NCI-H1092 treated with DMSO at 0.1 percent for 48 hours (cell line): ENCODE measurements at regions not wholly inside any gene's neighbourhood (a gene's known extent, or its start where the extent isn't known, plus 50 kb on each side); places are given as distances from the start of the nearest gene placed in this dataset.
"Not testable (repeated sequence)": the region's sequence is repeated elsewhere in the genome, so short reads cannot be mapped to it uniquely, and the experiment has no call there.

Experiments
- DNase-seq: peaks from one replicate; lab custom pipeline; 2025; lab: John Stamatoyannopoulos, UW

DNA sequence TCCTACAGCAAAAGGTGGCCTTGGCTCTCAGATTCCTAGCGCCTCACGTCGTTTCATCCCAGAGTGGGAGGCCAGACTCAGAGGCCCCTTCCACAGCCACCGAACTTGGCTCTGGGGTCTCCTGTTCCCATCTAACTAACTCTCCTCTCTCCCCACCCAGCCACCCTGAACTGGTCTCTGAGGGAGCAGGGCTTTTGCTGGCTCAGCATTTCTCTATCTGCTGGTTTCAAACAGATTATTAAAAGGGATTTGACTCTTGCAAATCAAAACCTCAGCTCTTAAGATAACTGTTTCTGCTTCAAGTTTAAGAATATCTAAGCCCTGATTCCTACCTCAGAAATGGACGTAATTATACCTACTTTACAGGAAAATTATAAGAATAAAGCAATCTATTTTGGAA is 91.0 kb upstream of the ATP1B1 start:
- DNase-seq: no peak

DNA sequence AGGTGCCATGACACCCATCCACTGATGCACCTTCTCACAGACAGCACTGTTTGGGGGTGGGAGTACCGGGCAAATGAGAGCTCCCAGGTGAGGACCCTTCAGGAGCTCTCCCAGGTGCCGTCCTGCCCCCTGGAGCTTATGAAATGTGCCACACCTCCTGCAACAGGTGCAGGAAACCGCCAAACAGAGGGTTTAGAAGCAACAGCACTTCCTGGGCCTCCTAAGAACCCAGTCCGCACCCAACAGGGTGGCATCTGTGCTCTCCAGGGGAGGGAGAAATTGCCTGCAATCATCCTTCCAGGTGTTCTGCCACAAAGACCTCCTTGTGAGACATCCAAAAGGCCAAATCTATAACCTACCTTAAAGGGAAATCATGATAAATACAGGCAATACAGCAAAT is 87.7 kb upstream of the ATP1B1 start:
- no peak for DNase-seq

DNA sequence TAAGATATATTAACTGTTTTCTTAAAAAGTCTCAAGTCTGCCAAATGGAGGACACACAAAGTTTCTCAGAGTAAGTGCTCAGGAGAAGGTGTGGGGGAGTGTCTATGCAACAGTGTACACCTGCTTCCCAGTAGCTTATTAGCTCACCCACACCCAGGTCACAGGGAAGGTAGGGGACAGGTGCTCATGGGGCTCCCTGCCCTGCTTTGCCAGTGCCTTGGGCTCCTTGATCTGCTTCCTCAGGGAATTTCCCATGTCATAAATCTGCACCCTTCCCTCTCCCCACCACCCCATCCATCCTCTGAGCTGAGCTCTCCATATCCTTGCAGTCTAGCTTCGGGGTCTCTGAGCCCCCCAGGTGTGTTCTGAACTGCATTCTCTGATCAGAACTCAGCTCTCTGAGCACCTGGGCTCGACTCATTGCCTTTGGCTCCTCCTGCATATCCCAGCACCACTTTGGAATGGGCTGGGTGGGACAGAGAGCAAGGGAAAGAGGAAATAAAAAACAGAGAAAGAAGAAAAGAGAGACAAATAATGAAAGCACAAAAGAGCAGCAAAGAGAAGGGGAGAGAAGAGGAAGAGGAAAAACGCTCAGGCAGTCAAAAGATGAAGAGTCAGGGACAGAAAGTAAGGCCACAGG is 87.0 kb upstream of the ATP1B1 start:
- DNase-seq: no peak

DNA sequence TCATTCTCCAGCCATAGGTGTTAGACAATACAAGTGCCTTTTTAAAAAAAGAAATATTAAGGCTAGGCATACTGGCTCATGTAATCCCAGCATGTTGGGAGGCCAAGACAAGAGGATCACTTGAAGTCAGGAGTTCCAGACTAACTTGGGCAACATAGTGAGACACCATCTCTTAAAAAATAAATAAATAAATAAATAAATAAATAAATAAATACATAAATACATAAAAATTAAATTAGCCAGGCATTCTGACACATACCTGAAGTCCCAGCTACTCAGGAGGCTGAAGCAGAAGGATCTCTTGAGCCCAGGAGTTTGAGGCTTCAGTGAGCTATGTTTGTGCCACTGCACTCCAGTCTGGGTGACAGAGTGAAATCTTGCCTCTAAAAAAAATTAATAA is 85.8 kb upstream of the ATP1B1 start:
- DNase-seq: no peak

DNA sequence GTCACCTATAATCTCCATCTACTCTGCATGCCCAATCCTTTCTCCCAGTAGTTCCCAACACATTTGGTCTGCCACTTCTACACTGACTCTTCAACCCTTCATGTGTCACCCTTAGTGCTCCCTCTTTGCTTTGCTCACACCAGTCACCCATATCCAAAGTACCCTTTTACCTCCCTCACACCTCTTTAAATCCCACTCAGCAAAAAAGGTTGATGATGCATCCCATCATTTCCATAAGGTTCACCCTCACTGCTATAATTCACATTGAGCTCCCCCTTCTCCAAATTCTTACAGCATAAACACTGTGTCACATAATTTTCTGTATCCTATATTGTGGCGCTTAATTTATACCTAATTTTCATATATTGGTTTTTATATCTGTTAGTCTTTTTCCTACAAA is 83.8 kb upstream of the ATP1B1 start:
- no peak for DNase-seq

DNA sequence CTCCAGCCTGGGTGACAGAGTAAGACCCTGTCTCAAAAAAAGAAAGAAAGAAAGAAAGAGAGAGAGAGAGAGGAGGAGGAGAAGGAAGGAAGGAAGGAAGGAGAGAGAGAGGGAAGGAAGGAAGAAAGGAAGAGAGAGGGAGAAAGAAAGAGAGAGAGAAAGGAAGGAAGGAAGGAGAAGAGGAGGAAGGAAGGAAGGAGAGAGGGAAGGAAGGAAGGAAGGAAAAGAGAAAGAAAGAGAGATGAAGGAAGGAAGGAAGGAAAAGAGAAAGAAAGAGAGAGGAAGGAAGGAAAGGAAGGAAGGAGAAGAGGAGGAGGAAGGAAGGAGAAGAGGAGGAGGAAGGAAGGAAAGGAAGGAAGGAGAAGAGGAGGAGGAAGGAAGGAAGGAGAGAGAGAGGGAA is 82.2 kb upstream of the ATP1B1 start:
- no peak for DNase-seq

DNA sequence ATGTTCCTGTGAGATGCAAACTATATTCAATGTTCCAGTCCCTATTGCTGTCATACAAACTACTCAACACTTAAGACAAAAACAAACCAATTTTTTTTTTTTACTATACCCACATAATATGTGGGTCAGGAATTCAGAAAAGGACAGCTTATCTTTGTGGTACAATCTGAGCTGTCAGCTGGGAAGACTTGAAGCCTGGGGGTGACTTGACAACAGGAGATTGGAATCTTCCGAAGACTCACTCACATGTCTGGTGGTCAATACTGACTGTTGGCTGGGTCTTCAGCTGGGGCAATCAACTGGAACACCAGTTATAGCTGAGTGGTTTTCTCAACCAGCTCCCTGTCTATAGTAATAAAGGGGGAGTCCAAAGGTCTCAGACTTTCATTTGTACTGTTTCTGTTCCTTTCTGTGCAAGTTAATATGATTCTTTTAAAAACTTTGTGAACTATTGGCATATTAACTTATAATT is 81.7 kb upstream of the ATP1B1 start:
- no peak for DNase-seq

DNA sequence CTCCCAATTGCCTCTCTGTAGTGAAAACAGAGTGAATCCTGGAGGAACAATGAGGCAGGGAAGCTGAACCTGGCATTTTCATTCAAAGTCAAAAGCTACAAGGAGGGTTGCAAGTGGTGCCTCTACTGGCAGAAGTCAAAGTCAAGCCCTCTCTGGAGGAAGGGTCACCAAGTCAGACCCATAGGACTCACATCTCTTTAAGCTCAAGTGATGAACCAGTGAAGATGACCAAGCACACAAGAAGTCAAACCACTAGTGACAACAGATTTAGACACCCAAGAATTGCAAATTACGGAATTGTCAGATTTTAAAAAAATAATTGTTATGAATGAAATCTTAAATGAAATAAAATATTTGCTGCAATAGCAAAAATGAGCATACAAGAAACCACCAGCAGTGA is 81.1 kb upstream of the ATP1B1 start:
- no peak for DNase-seq

DNA sequence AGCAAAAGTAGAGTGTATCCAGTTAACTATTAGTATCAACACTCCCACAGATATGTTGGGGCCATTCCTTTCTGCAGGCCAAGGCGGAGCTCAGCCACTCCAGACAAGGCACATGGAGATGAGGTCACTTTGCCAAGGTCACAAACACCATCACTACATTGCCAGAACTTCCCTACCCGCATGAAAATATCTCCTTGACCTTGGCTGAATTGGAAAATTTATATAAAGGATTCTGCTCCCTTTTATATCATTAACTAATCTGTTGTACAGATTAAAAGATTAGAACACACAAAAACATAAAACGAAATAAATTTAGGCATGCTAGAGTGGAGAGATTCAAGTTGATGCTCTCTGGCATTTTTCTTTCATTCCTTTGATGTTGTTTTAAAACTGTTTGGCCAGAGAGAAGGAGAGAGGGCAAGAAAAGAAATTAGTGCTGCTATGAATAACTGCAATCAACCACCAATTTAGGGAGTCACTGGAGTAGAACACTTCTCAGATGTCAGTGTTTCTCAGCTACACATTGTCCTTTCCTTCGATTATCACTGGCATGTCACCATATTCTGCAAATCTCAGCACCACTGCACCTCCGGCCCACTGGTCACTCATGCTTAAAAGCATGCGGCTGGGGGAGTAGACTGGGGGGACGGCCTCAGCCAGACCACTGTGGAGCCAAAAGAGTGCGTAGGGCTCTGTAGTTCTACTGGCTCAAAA is 78.7 kb upstream of the ATP1B1 start:
- DNase-seq: no peak

DNA sequence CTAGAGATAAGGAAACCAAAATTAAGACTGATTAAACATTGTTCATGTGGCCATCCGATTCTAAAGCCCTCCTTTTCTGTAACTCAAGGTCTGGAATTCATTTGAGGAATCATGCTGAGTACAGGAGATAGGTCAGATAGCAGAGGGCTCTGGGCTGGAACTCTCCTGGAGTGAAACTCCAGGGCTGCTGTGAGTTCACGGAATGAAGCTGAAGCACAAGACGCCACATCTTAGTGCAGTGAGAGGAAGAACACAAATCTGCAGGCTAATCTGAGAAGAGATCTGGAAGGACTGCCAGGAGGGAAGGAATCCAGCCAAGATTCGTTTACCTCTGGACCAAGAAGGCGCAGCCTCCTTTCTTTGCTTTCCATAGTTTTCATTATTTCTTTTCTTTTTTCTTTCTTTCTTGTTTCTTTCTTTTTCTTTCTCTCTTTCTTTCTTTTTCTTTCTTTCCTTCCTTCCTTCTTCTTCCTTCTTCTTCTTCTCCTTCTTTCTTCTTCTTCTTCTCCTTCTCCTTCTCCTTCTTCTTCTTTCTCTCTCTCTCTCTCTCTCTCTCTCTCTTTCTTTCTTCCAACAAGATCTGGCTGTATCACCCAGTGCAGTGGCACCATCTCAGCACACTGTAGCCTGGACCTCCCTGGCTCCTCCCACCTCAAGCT is 74.8 kb upstream of the ATP1B1 start:
- no peak for DNase-seq

DNA sequence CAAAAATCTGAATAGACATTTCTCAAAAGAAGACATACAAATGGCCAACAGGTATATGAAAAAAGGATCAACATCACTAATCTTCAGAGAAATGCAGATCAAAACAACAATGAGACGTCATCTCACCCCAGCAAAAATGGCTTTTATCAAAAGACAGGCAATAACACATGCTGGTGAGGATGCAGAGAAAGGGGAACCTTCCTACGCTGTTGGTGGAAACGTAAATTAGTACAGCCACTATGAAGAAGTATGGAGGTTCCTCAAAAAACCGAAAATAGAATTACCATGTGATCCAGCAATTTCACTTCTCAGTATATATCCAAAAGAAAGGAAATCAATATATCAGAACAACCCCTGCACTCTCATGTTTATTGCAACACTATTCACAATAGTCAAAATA is 65.1 kb upstream of the ATP1B1 start:
- DNase-seq: no peak

DNA sequence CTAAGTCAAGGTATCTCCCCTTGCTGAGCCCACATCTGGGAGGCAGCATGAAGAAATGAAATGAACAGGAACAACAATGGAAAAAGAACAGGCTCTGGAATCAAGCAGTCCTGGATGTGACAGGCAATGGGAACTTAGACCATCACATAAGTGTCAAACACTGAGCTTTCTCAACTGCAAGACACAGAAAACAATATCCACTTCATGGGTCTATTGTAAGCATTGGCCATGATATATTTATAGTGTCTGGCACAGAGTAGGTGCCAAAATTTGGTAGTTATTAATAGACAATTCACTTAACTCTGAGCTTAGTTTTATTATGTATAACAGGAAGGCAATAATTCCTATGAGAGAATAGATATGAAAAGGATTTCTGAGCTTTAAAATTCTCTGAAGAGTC is 64.1 kb upstream of the ATP1B1 start:
- DNase-seq: no peak

DNA sequence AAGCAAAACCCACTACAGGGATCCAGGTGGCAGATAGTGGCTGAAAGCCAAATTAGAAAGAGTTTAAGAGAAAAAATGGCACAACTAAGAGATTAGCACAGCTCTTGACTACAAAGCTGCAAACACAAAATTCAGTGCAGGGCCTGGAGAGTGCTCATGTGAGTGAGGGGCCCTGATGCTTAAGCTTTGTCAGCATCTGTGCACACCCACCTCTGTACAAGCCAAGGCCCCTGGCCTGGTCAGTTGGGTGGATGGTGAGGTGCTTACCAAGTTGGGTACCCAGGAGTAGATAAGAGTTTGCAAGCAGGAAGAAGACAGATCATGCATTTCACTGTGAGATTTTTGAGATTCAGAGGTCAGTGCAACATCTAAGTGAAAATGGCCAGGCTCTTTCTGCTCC is 62.7 kb upstream of the ATP1B1 start:
- no peak for DNase-seq

DNA sequence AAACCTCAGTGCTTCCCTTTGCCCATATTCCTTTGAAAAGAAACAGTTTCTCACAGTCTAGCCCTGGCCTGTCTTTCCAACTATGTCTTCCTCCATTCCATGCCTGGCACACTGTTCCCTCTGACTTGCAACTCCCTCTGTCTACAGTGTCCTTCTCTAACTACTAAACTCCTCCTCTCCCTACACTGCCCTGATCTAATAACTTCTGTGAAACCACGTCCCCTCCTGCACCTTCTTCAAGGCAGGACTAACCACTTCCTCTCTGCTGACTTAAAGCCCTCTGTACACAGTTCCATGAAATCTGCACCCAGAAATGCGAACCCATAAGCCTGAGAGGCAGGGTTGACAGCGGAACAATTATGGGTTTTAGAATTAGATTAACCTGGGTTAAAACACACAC is 62.2 kb upstream of the ATP1B1 start:
- no peak for DNase-seq

DNA sequence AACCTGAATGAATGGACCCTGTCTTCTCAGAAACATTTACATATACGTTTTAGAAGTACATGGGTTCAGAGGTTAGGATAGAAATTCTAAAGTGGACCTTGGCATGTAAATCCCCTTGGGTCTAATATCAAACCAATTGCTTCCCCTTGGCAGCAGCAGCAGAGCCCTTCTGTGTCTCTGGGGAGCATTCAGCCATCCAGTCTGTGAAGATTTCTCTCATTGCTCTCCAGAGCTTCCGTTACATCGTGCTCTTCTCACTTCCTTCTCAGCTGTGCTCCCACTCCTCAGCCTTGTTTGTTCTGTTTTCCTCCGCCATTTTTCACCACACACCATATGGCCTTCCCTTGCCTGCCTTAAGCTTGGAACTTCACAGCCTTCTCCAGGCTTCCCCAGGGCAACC is 61.5 kb upstream of the ATP1B1 start:
- DNase-seq: peak; percentile 36

DNA sequence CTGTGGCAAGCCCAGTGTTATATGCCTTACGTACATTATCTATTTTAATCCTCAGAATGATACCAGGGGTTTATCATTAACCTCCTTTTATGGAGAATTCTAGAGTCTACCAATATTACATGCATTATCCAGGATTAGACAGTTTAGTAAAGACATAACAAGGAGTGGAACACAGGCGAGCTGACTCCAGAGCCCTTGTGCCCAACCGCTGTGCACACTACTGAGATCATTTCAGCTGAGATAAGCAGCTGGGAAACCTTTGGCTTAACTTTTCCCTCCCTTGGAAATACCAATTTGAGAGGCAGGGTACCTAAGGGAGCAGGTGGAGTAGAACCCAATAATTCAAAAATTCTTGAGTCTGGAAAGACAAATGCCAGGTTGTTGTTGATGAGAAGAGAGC is 59.8 kb upstream of the ATP1B1 start:
- DNase-seq: no peak

DNA sequence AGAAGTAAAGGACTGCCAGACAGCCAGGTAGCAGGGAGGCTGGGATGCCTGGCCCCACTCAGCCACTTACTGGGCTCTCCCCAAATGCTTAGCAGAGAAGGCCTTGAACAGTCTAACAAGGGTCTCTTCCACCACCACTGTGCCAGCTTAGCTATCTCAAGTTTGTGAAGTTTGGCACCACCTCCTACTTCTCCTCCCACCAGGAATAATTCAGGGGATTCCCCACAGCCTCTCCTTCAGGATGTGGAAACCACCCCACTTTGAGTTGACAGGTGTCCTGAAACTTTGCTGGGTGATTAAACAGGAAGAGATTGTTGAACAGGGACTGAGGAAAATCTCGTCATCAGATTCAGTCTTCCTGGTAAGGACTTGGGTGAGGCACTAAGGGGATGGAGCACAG is 59.4 kb upstream of the ATP1B1 start:
- DNase-seq: no peak

DNA sequence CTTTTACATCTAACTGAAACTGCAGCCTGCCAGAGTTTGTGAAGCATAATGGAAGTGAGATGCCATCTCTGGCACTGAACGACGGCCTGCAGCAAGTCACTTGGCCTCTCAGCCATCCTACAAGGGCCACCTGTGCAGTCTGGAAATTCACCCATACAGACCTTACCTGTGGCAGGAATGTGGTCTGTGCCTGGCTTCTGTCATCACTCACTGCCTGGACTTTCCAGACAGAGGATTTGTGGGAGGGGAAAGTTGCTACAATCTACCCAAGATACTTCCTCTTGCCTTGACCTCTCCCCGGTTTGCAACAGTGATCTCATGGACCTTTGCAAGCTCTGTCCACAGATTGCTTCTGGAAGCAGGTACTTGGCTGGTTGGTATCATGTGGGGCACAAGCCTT is 58.4 kb upstream of the ATP1B1 start:
- DNase-seq: no peak

DNA sequence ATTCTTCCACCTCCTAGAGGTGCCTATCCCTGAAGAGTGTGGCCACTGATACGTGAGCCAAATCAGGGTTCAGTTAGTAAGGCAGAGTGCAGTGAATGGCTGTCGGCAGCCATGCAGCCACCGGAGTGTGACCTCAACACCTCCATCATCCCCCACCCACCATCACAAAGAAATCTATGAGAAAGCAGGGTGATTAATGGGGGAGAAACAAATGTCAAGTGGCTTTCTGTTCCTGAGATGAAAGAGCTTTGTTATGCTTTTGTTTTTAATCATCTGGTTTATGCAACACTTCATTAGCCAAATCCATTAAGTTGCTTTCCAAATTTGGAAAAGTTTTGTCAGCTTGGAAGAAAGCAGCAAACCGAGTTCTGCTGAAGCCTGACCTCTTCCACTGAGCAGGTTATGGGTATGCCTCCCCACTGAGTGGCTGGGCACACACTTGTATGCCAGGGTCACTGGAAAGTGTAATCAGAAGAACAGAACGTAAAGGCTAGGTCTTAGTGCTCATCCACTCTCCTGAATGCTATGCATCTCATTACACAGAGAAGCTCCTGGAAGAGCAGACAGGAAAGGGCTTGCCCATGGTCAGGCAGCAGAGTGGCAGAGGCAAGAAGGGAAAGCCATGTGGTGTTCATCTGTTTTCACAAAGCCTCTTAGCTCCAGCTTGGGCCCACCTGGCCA is 57.1 kb upstream of the ATP1B1 start:
- no peak for DNase-seq

DNA sequence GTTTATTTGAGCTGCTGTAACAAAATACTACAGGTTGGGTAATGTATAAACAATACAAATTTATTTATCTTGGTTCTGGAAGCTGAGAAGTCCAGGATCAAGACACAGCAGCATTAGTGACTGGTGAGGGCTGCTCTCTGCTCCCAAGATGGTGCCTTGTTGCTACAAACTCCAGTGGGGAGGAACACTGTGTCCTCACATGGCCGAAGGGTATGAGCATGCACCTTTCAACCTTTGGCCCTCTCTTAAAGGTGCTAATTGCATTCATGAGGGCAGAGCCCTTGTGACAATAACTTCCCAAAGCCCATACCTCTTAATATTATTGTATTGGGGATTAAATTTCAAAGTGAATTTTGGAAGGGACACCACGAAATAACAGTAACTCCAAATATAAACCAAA is 55.3 kb upstream of the ATP1B1 start:
- no peak for DNase-seq

DNA sequence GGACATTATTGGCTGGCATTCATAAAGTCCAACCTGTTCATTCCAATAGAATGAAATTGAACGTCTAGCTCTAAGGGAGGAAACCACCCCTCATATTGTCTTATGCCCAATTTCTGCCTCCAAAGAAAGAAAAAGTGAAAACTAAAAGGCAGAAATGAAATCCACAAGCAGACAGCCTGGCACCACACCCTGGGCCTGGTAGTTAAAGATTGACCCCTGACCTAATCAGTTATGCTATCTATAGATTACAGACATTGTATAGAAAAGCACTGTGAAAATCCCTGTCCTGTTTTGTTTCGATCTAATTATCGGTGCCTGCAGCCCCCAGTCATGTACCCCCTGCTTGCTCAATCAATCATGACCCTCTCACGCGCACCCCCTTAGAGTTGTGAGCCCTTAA is 54.3 kb upstream of the ATP1B1 start:
- not testable (repeated sequence) for DNase-seq

DNA sequence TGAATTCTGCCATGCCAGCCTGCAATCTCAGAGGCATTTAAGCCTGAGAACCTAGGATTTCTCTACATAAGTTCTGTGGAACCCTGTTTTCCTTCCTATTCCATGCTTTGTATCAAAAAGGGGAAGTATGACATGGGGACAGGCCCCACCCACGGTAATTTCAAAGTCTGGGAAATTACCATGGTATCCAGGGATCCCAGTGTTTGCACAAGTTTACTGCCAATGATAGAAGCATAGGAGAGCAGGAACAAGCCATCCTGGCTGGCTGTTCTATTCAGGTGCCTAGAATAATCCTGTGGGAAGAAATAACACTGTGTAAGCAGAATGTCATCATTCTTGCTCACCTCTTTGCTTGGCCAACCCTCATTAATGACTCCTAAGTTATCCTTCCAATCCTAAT is 53.8 kb upstream of the ATP1B1 start:
- no peak for DNase-seq

DNA sequence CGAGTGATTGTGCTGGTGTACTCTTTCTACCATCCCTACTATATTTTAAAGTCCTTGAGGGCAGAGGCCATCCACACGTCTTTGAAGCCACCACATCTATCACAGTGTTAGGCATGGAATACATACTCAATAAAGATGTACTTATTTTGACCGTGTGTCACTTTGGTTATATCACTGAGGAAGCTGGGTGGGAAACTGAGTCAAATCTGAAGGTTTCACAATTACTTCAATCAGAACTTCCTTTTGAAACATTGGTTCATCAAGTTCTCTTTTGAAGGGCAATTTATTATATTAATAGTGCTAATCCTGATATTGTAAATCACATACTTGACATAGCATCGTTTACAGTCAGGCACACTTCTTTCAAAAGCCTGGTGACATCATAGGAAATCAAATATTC is 53.3 kb upstream of the ATP1B1 start:
- no peak for DNase-seq
